ENCODE measurements at regions not wholly inside any gene's neighbourhood (a gene's known extent, or its start where the extent isn't known, plus 50 kb on each side); places are given as distances from the start of the nearest gene placed in this dataset.

DNA sequence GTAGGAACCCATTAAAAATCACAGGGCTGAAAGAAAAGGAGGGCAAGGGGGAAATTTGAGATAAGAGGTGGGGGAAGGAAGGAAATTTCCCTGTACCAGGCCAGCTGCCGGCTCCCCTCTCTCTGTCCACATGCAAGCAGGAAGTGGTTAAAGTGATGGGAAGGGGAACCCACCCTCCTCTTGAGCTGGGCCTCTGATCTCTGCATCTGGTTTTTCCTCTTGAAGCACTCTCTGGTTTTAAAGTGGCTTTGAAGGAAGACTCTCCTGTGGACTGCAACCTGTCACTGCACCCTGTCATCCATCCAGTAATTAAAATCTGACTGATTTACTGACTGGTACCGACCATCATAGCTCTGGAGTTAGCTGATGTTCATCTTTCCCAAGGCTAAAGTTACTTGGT is 239.6 kb downstream of the TSHZ3 start:
- Histone ChIP-seq H3K27me3 (peaks cover 3% of the 10 kb centered on the region), H3K27ac (no peak overlapping the region), H3K4me3 (no peak overlapping the region), H3K9me3 (replicated peaks in 1 of 3) (no peaks in the 10 kb centered on the region), H3K36me3 (replicated peaks in 1 of 2) (no peaks in the 10 kb centered on the region), H3K4me1 (replicated peaks in 1 of 2) (no peaks in the 10 kb centered on the region)
- intact Hi-C loops (cut with DNase I), result no loop called here
- TF ChIP-seq, protein P1, sequence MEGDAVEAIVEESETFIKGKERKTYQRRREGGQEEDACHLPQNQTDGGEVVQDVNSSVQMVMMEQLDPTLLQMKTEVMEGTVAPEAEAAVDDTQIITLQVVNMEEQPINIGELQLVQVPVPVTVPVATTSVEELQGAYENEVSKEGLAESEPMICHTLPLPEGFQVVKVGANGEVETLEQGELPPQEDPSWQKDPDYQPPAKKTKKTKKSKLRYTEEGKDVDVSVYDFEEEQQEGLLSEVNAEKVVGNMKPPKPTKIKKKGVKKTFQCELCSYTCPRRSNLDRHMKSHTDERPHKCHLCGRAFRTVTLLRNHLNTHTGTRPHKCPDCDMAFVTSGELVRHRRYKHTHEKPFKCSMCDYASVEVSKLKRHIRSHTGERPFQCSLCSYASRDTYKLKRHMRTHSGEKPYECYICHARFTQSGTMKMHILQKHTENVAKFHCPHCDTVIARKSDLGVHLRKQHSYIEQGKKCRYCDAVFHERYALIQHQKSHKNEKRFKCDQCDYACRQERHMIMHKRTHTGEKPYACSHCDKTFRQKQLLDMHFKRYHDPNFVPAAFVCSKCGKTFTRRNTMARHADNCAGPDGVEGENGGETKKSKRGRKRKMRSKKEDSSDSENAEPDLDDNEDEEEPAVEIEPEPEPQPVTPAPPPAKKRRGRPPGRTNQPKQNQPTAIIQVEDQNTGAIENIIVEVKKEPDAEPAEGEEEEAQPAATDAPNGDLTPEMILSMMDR (IDR thresholded peaks at IDR 0.05), result no peak
- no peak for TF ChIP-seq POLR2A (IDR thresholded peaks at IDR 0.05)
- peak in 1 of 7 donors; percentile 2 for DNase-seq
- 34 to 56% (median 45%) methylated on average over 2 of the region's 2 CpGs for WGBS, 4 donors

DNA sequence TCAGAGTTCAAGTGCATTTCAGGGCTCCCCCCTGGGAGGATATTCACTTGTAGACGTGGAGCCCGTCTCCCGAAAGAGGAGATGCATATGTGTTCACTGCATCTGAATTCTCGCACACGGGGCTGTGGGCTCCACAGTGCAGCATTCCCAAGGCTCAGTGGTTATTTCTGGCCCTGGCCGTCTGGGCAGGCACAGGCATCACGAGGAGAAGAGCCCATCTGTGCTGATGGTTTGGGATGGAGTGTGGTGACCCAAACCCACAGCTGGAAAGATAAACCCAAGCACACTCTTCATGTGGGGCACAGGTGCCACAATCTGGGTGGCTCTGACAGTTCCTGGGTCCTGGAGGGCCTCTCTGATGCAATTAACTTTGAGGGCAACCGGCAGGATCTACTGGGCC is 242.1 kb downstream of the TSHZ3 start:
- TF ChIP-seq, protein P1 (IDR thresholded peaks at IDR 0.05), result no peak
- no peak for TF ChIP-seq POLR2A (IDR thresholded peaks at IDR 0.05)
- intact Hi-C loops (cut with DNase I), result no loop called here

DNA sequence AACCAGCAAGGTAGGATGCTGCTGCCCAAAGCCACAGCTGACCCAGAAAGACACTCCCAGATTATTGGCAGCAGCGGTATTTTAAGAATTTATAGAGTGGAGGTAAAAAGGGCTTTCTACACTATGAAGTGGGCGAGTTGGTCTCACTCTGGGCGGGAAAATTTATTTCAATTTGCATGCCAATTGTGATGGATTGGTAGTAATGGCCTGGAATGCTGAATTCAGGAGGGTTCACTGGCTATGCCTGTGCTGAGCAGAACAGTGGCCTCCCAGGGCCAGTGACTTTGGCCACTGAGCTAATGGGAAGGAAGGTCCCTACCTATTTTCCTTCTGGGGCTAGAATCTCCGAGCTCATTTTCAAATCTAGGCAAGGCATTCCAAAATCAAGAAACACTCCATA is 243.5 kb downstream of the TSHZ3 start:
- WGBS, 4 donors, result 76 to 82% (median 78%) methylated on average over 4 of the region's 4 CpGs
- H3K36me3 ChIP-seq (replicated peaks in 1 of 2), result no peaks in the 10 kb centered on the region
- intact Hi-C loops (cut with DNase I), result no loop called here
- TF ChIP-seq, protein P1 (IDR thresholded peaks at IDR 0.05), result no peak
- no peak for TF ChIP-seq POLR2A (IDR thresholded peaks at IDR 0.05)
- no peak for DNase-seq
- peaks cover 3% of the 10 kb centered on the region for H3K27me3 ChIP-seq
- H3K4me1 ChIP-seq (replicated peaks in 1 of 2), result no peaks in the 10 kb centered on the region
- no peak overlapping the region for H3K27ac ChIP-seq
- H3K9me3 ChIP-seq (replicated peaks in 1 of 3), result no peaks in the 10 kb centered on the region
- H3K4me3 ChIP-seq, result no peak overlapping the region

More for the DNA sequence above, 242.1 kb downstream of the TSHZ3 start:
- H3K27me3 ChIP-seq, result peaks cover 3% of the 10 kb centered on the region
- no peaks in the 10 kb centered on the region for H3K4me1 ChIP-seq (replicated peaks in 1 of 2)
- no peak overlapping the region for H3K4me3 ChIP-seq
- no peak for DNase-seq
- H3K9me3 ChIP-seq (replicated peaks in 1 of 3), result no peaks in the 10 kb centered on the region
- no peaks in the 10 kb centered on the region for H3K36me3 ChIP-seq (replicated peaks in 1 of 2)
- H3K27ac ChIP-seq, result no peak overlapping the region
- WGBS, 4 donors, result 82 to 91% (median 89%) methylated on average over 8 of the region's 8 CpGs

DNA sequence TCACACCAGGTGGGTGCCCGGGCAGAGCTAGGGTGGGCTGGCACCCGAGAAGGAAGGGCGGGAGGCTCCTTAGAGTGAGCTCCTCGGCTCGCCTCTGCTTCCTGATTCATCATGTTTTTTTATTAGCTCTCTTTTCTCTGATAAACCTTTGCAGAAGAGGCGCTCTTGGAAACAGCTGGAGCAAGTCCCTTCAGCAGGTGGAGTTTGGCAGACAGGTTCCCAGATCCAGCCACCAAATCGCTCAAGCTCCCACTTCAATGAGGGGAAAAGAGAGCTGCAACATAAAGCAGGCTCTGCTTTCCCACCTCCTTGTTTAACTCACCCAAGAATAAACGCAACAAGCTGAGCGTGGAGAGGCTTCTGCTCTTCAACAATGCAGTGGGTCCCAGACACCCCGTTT is 244.8 kb downstream of the TSHZ3 start:
- no peak for DNase-seq
- H3K4me3 ChIP-seq, result no peak overlapping the region
- no peak for TF ChIP-seq POLR2A (IDR thresholded peaks at IDR 0.05)
- TF ChIP-seq, protein P1 (IDR thresholded peaks at IDR 0.05), result no peak
- H3K27me3 ChIP-seq, result peaks cover 3% of the 10 kb centered on the region
- no peaks in the 10 kb centered on the region for H3K9me3 ChIP-seq (replicated peaks in 1 of 3)
- intact Hi-C loops (cut with DNase I), result no loop called here
- H3K4me1 ChIP-seq (replicated peaks in 1 of 2), result no peaks in the 10 kb centered on the region
- 74 to 83% (median 79%) methylated on average over 10 of the region's 10 CpGs for WGBS, 4 donors
- H3K27ac ChIP-seq, result no peak overlapping the region
- no peaks in the 10 kb centered on the region for H3K36me3 ChIP-seq (replicated peaks in 1 of 2)

All from adrenal gland (tissue), 9 donors.